LNCAP (cell line): ENCODE measurements at regions not wholly inside any gene's neighbourhood (a gene's known extent, or its start where the extent isn't known, plus 50 kb on each side); places are given as distances from the start of the nearest gene placed in this dataset.

Experiments used
- TF ChIP-seq, protein P1 (sequence below): fragments of 450-650 bp; IDR thresholded peaks from 2 replicates; pipeline ENCODE4 v1.5.1; 2017; ENCODE audit warnings: mild to moderate bottlenecking

DNA sequence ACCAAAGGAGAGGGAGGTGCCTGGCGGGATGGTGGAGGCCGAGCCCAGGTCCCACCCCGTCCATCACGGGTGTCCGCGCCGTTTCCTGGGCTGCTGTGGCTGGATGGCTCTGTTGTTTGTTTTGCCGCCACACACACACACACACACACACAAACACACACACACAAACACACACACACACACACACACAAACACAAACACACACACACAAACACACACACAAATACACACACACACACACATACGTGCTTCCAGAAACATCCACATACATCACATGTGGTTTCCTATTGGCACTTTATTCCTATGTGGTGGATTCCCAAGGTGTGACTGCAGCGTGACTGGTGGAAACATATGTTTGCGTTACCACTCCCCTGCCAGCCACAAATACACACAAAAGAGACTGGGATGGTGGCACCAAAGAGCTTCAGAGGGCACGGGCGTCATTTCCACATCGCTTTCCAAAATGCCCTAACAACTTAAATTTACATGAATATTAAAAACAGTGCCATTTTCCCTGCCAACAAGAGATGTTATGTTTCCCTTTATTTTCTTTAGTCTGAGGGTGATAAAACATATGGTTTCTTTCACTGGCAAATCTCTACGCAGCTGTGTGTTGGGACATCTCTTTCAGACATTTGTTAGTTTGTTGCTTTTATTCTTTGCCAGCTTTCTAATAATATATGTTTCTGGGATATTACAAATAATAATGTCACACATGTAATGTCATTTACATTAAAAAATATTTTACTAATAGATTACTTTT lies 356.8 kb downstream of the BRD1 start:
- TF ChIP-seq, protein P1, sequence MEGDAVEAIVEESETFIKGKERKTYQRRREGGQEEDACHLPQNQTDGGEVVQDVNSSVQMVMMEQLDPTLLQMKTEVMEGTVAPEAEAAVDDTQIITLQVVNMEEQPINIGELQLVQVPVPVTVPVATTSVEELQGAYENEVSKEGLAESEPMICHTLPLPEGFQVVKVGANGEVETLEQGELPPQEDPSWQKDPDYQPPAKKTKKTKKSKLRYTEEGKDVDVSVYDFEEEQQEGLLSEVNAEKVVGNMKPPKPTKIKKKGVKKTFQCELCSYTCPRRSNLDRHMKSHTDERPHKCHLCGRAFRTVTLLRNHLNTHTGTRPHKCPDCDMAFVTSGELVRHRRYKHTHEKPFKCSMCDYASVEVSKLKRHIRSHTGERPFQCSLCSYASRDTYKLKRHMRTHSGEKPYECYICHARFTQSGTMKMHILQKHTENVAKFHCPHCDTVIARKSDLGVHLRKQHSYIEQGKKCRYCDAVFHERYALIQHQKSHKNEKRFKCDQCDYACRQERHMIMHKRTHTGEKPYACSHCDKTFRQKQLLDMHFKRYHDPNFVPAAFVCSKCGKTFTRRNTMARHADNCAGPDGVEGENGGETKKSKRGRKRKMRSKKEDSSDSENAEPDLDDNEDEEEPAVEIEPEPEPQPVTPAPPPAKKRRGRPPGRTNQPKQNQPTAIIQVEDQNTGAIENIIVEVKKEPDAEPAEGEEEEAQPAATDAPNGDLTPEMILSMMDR, result no peak

DNA sequence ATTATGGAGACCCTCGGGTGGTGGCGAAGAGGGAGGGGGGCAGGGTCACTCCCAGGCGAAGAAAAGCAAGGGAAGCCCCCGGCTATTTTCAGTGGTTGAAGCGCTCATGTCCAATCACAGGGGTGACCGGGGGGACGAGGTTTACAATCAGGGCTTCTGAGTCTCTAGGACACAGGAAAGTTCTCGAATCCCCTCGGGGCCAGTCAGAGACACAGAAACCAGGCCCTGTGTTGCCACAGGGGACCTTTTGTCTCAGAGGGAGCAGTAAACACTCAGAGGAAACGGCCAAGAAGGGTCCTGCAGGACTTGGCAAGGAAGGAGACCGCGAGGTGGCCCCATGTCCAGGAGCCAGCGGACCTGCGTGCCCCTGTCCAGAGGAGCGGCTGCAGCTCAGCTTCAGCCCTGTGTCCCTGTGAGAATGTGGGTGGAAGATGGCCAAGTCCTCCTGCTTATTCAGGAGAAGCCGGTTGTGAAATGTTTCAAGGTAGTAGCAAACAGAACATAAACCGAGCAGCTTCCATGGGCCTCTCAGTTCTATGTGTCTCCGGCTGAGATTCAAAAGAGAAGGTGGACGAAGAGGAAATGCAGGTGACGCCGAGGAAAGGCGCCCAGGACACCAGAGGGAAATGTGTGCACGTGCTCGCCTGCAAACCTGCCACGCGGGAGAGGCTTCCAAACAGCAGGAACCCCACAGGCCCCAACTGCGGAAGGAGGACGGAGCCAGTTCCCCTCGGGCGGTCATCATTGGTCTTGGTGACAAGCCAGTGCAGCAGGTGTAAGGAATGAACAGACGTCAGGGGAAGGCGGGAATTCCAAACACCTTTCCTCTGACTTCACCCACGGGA lies 357.6 kb downstream of the BRD1 start:
- TF ChIP-seq, protein P1, result no peak

DNA sequence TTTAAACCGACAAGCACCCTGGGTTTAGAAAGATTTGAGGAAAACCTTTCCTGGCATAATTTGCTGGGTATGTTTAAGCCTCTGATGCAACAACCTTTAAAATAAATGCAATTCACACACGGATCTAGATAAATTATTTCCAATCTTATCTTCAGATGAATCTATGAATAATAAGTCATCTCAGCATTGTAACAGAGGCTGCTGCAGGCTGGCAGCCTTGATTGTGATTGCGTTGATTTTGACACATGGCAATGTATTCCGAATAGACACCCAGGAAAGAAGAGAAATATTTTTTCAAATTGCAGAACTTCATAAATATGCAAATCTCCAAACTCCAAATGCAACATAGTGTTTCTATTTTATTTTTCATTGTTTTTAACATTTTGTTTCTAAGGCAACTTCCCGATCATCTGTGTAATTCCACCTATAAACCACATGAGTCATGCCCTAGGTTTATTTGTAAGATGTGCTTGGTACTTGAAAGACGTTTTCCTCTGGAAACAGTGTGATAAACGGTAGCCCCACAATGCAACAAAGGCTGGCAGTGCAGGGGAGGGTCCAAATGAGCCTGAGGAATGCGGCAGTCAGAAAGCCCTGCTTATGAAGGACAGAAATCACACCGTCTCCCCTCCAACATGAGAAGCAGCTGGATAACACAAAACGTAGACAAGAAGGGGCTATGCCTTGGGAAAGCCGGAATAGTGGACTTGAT lies 359.0 kb downstream of the BRD1 start:
- TF ChIP-seq, protein P1, result no peak

GRCh38 chr22:49466878-49467595 lies 360.6 kb downstream of the BRD1 start:
- TF ChIP-seq, protein P1, result no peak

DNA sequence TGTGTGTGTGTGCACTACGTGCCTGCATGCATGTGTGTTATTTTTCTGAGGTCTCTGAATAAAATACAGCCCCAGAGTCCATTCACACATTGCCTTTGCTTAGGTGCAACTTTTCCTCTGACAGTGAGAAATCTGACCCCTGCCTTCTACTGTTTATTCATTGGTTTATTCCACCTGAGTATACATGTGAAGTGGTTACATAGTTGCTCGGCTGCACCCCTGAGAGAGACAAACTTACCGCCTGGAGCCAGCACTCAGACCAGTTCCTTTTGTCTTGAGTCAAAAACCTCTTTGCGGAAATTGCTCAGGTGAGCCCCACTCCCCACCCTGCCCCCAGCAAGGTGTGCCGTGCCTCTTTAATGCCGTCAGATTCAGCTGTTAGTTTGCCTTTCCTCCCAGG lies 363.6 kb downstream of the BRD1 start:
- TF ChIP-seq, protein P1, result no peak

- TF ChIP-seq, protein P1, result no peak
Measured at GRCh38 chr22:49462795-49463194, 364.9 kb downstream of the BRD1 start.

GRCh38 chr22:49462291-49462690 lies 365.4 kb downstream of the BRD1 start:
- TF ChIP-seq, protein P1, result no peak
